ENCODE measurements at regions not wholly inside any gene's neighbourhood (a gene's known extent, or its start where the extent isn't known, plus 50 kb on each side); places are given as distances from the start of the nearest gene placed in this dataset.

- TF ChIP-seq POLR2A (IDR thresholded peaks at IDR 0.05): no peak
- TF ChIP-seq CTCF (IDR thresholded peaks at IDR 0.05): no peak
Observed at GRCh38 chr10:91690412-91690811, 57.5 kb upstream of the PPP1R3C start.
